Nephron progenitor cell (in vitro differentiated cells): ENCODE measurements at regions not wholly inside any gene's neighbourhood (a gene's known extent, or its start where the extent isn't known, plus 50 kb on each side); places are given as distances from the start of the nearest gene placed in this dataset.

Source experiments
- DNase-seq: peaks from one replicate; pipeline ENCODE4 v3.0.0; 2021
- H3K27ac Mint-ChIP-seq: 2 replicates; pipeline ENCODE4 v1.8.0; 2021; ENCODE audit warnings: mild to moderate bottlenecking, moderate library complexity, mixed read lengths
- H3K27me3 Mint-ChIP-seq: 2 replicates; pipeline ENCODE4 v1.8.0; 2021; ENCODE audit warnings: mild to moderate bottlenecking, low read depth, mixed read lengths; ENCODE audit not compliant: poor library complexity
- H3K36me3 Mint-ChIP-seq: 2 replicates; pipeline ENCODE4 v1.8.0; 2021; ENCODE audit warnings: low read depth, mixed read lengths
- H3K4me1 Mint-ChIP-seq: 2 replicates; pipeline ENCODE4 v1.8.0; 2021; ENCODE audit warnings: mixed read lengths
- H3K4me3 Mint-ChIP-seq: 2 replicates; pipeline ENCODE4 v1.8.0; 2021; ENCODE audit warnings: mild to moderate bottlenecking, moderate library complexity, mixed read lengths
- H3K9me3 Mint-ChIP-seq: 2 replicates; pipeline ENCODE4 v1.8.0; 2021; ENCODE audit warnings: mild to moderate bottlenecking, moderate library complexity, mixed read lengths
- TF ChIP-seq, protein P1 (sequence below): fragments of 200-600 bp; sonication (generic); IDR thresholded peaks from 2 replicates; pipeline ENCODE4 v1.5.0; 2021; ENCODE audit warnings: antibody characterized with exemption

DNA sequence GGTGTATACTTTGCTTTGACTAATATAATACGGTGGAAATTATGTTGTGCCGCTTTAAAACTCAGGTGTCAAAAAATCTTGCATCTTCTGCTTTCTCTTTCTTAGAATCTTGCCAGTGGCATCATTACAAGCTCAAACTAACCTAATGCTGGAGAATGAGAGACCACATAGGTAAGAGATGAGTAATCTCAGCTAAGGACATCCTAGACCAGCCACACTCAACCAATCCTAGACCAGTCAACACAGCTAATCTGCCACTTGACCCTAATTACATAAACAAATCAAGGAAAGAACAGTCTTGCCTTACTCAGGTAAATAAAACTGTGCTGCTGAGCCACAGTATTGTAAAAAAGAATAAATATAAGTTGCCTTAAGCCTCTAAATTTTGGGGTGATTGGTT is 1323.9 kb upstream of the SPRY2 start:
- no peak overlapping the region for H3K4me3 Mint-ChIP-seq
- no peaks in the 10 kb centered on the region for H3K9me3 Mint-ChIP-seq
- no peak overlapping the region for H3K27ac Mint-ChIP-seq
- H3K27me3 Mint-ChIP-seq: no peaks in the 10 kb centered on the region
- no peaks in the 10 kb centered on the region for H3K36me3 Mint-ChIP-seq
- peaks cover 13% of the 10 kb centered on the region for H3K4me1 Mint-ChIP-seq
- TF ChIP-seq, protein P1, sequence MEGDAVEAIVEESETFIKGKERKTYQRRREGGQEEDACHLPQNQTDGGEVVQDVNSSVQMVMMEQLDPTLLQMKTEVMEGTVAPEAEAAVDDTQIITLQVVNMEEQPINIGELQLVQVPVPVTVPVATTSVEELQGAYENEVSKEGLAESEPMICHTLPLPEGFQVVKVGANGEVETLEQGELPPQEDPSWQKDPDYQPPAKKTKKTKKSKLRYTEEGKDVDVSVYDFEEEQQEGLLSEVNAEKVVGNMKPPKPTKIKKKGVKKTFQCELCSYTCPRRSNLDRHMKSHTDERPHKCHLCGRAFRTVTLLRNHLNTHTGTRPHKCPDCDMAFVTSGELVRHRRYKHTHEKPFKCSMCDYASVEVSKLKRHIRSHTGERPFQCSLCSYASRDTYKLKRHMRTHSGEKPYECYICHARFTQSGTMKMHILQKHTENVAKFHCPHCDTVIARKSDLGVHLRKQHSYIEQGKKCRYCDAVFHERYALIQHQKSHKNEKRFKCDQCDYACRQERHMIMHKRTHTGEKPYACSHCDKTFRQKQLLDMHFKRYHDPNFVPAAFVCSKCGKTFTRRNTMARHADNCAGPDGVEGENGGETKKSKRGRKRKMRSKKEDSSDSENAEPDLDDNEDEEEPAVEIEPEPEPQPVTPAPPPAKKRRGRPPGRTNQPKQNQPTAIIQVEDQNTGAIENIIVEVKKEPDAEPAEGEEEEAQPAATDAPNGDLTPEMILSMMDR: no peak
- no peak for DNase-seq

DNA sequence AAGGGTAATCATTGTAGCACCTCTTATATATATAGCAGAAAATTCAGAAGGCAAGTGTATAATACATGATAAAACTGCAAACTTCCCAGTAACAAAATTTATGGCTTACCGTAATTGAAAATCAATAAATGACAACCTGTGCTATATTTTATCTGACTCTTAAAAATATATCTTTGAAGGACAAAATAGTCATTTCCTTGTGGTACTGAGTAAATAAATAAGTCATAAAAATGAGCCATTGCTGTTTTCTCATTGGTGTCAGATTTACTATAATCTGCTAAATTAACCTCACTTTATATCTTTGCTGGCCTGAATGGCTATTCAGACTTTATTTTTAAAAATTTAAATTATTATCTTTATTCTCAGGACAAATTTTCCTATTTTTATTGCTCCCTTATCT is 1319.1 kb upstream of the SPRY2 start:
- H3K9me3 Mint-ChIP-seq: peaks cover 5% of the 10 kb centered on the region
- no peak overlapping the region for H3K27ac Mint-ChIP-seq
- DNase-seq: no peak
- H3K36me3 Mint-ChIP-seq: no peaks in the 10 kb centered on the region
- TF ChIP-seq, protein P1: no peak
- H3K4me1 Mint-ChIP-seq: no peaks in the 10 kb centered on the region
- peaks cover 4% of the 10 kb centered on the region for H3K27me3 Mint-ChIP-seq
- H3K4me3 Mint-ChIP-seq: no peak overlapping the region

DNA sequence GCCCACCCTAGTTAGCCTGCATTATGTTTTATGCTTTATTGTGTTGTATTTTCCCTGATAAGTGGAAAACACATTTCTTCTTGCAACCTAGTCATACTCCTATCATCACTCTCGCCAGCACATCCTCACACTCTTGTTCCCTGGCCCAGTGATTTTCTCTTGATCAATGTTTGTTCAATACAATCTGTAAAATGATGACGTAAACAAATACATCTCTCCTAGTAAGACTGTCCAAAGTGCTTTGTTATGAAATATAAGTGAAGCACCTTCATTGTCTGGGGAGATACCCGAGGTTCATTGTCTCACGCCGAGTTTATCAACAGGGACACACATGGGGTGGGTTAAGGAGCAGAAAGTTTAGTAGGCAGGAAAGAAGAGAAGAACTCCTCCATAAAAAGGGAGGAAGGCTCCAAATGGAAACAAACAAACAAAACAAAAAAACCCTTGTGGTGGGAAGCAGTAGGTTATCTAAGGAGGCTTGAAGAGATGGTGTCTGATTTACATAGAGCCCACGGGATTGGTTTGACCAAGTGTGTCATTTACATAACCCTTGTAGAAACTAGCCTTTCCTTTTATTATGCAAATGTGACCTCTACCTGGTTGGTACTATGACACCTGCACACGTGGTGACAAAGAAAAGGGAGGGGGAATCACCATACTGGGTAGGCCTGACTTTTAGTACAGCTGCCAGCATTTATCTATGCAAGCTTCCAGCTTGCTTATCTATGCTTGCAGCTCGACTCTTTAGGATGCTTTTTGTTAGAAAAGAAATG is 1317.9 kb upstream of the SPRY2 start:
- Mint-ChIP-seq H3K4me1 (no peaks in the 10 kb centered on the region), H3K4me3 (no peak overlapping the region), H3K27ac (no peak overlapping the region), H3K27me3 (peaks cover 4% of the 10 kb centered on the region), H3K9me3 (peaks cover 5% of the 10 kb centered on the region), H3K36me3 (no peaks in the 10 kb centered on the region)
- no peak for DNase-seq
- TF ChIP-seq, protein P1: no peak

DNA sequence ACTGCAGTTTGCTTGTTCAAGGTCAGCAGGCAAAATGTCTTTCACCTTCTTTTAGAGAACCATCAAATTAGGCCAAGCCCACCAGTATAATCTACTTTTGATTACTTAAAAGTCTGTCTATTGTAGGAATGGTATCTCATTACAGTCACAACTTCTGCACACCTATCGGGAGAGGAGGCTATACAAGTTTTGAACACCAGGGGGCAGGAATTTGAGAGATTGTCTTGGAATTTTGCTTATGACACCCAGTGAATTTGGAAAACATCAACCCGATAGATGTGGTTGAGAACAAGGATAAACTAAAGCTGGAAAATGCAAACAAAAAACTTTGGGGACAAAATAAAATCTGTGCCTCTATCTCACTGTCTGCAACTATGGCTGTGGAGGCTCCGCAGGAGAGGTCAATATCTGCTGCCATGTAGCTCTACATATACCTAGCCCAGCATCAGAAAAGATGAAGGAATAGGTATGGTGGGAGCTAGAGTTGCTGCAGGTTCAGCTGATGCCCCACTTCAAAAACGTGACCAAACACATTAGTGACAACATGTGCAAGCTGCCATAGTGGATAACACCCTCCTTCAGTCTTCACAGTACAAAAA is 1299.2 kb upstream of the SPRY2 start:
- Mint-ChIP-seq H3K27ac (no peak overlapping the region), H3K27me3 (no peaks in the 10 kb centered on the region), H3K36me3 (no peaks in the 10 kb centered on the region), H3K4me1 (no peaks in the 10 kb centered on the region), H3K9me3 (no peaks in the 10 kb centered on the region), H3K4me3 (no peak overlapping the region)
- TF ChIP-seq, protein P1: peak; percentile 32
- DNase-seq: peak; percentile 7

DNA sequence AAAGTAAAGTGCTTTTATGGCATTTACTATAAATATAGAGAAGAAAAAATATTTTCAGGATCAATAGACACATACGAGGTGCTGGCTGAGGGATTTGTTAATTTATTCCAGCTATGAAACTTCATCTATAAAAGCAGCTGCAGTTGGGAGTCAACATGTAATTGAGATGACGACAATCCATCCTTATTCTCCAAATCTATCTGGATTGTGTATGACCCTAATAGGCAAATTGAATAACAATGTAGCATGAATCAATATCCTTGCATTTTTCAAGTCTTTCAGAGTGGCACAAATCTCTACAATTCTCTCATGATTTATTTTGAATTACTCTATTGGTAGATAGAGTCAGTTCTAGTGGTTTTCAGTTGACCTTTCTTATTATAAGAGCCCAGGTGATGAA is 1296.5 kb upstream of the SPRY2 start:
- H3K4me3 Mint-ChIP-seq: no peak overlapping the region
- no peaks in the 10 kb centered on the region for H3K27me3 Mint-ChIP-seq
- no peak for DNase-seq
- H3K27ac Mint-ChIP-seq: no peak overlapping the region
- H3K9me3 Mint-ChIP-seq: no peaks in the 10 kb centered on the region
- H3K4me1 Mint-ChIP-seq: no peaks in the 10 kb centered on the region
- TF ChIP-seq, protein P1: no peak
- no peaks in the 10 kb centered on the region for H3K36me3 Mint-ChIP-seq

DNA sequence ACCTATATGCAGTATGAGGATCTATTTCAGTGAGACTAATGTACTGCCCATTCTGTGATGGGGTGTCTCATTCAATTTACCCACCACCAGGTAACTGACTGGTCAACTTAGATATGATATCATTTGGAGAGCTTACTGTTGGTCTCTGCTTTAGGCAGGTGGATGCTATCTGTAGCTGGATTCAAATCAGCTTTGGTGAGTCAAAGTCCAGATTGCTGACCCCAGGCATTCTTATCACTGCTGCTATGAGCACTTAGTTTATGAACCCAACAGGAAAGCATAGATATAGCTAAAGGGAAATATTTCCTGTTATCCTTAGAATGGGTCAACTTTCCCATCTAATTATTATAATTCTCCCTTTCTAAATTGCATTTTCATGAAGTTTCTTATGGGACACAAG is 1295.2 kb upstream of the SPRY2 start:
- no peak for DNase-seq
- Mint-ChIP-seq H3K4me3 (no peak overlapping the region), H3K27ac (no peak overlapping the region), H3K4me1 (no peaks in the 10 kb centered on the region), H3K27me3 (no peaks in the 10 kb centered on the region), H3K9me3 (no peaks in the 10 kb centered on the region), H3K36me3 (no peaks in the 10 kb centered on the region)
- TF ChIP-seq, protein P1: no peak
